GM12878 (cell line): ENCODE measurements at regions not wholly inside any gene's neighbourhood (a gene's known extent, or its start where the extent isn't known, plus 50 kb on each side); places are given as distances from the start of the nearest gene placed in this dataset.

Experiments
- ATAC-seq: fragments of 200-7000 bp; cut with Tn5 transposase; 3 replicates; pipeline ENCODE4 v1.9.1; 2020; ENCODE audit warnings: mild to moderate bottlenecking, moderate library complexity
- BruUV-seq: library from RNA; stranded (reverse); fragments of 400-500 nt; replicated peaks from 2 replicates; lab custom pipeline; 2021; lab: Mats Ljungman, UMichigan
- CTCF ChIA-PET: fragments of 300-600 bp; sonication (Branson Sonifier 250); formaldehyde crosslinking; extraction: SDS; loops from one replicate; lab custom pipeline; 2021; ENCODE audit warnings: inconsistent platforms; lab: Yijun Ruan, JAX
- POLR2A ChIA-PET: fragments of 350-600 bp; formaldehyde crosslinking; extraction: SDS; loops from one replicate; lab custom pipeline; 2021; ENCODE audit warnings: inconsistent platforms; lab: Charles Lee
- RAD21 ChIA-PET: fragments of 300-600 bp; sonication (Branson Sonifier 250); formaldehyde crosslinking; loops from one replicate; lab custom pipeline; 2023; ENCODE audit warnings: antibody characterized with exemption; ENCODE audit not compliant: unreplicated experiment; lab: Charles Lee
- SMC1A ChIA-PET: fragments of 300-600 bp; sonication (Branson Sonifier 250); formaldehyde crosslinking; loops from one replicate; lab custom pipeline; 2023; ENCODE audit not compliant: unreplicated experiment, uncharacterized antibody; lab: Charles Lee
- DNase-seq: peaks from one replicate; pipeline ENCODE4 v3.0.0-alpha.2; 2011; ENCODE audit warnings: low read depth, low spot score
- FAIRE-seq: peaks from 3 replicates; lab custom pipeline; 2011; peaks lifted over from hg19 to GRCh38; lab: Jason Lieb, UNC
- H2AFZ ChIP-seq: 2 replicates; pipeline ENCODE4 v1.6.0; 2011; ENCODE audit warnings: low read depth, low read length, control low read depth; ENCODE audit not compliant: control insufficient read depth
- H3K27ac ChIP-seq: 2 replicates; pipeline ENCODE4 v1.5.1; 2011; ENCODE audit warnings: control low read depth; ENCODE audit not compliant: control insufficient read depth, insufficient read depth
- H3K27me3 ChIP-seq, 2 experiments: replicated peaks in 1 of 2; 2 replicates each; pipeline versions ENCODE4 v1.6.0 to v1.6.1; 2011; ENCODE audit warnings: low read length in 1 of 2; ENCODE audit not compliant: control insufficient read depth in 2 of 2, insufficient read depth in 2 of 2
- H3K36me3 ChIP-seq, 2 experiments: 2 replicates each; pipeline ENCODE4 v1.5.1; 2011; ENCODE audit warnings: low read length in 1 of 2; ENCODE audit not compliant: control insufficient read depth in 2 of 2, insufficient read depth in 2 of 2
- H3K4me1 ChIP-seq: 2 replicates; pipeline ENCODE4 v1.6.1; 2011; ENCODE audit warnings: mild to moderate bottlenecking, low read length, moderate library complexity, mixed read lengths; ENCODE audit not compliant: control insufficient read depth, insufficient read depth
- H3K4me2 ChIP-seq: 2 replicates; pipeline ENCODE4 v1.6.0; 2011; ENCODE audit warnings: control low read depth; ENCODE audit not compliant: control insufficient read depth, insufficient read depth
- H3K4me3 ChIP-seq: fragments of 200-600 bp; sonication (generic); 2 replicates; pipeline ENCODE4 v1.5.1; 2016
- H3K79me2 ChIP-seq: 2 replicates; pipeline ENCODE4 v1.6.0; 2011; ENCODE audit warnings: low read length; ENCODE audit not compliant: control insufficient read depth, insufficient read depth
- H3K9ac ChIP-seq: 2 replicates; pipeline ENCODE4 v1.8.0; 2011; ENCODE audit warnings: low read length, control low read depth, mixed read lengths; ENCODE audit not compliant: control insufficient read depth, insufficient read depth
- H3K9me3 ChIP-seq: replicated peaks from 3 replicates; pipeline ENCODE4 v1.5.1; 2011; ENCODE audit warnings: mild to moderate bottlenecking, low read length; ENCODE audit not compliant: control insufficient read depth, insufficient read depth
- H4K20me1 ChIP-seq: 2 replicates; pipeline ENCODE4 v1.6.0; 2011; ENCODE audit not compliant: control insufficient read depth, insufficient read depth
- BMI1 ChIP-seq: fragments of 450-650 bp; IDR thresholded peaks from 2 replicates; pipeline ENCODE4 v1.6.1; 2016; ENCODE audit warnings: mild to moderate bottlenecking, moderate library complexity, borderline replicate concordance
- CBX5 ChIP-seq: sonication (generic); IDR thresholded peaks from 2 replicates; pipeline ENCODE4 v1.6.1; 2016; ENCODE audit warnings: low read depth, moderate library complexity, mild to moderate bottlenecking, inconsistent platforms
- IRF4 ChIP-seq: IDR thresholded peaks from 2 replicates; pipeline ENCODE4 v1.6.1; 2011; ENCODE audit warnings: low read depth, low read length
- LARP7 ChIP-seq: fragments of 450-650 bp; IDR thresholded peaks from 2 replicates; pipeline ENCODE4 v1.6.1; 2017; ENCODE audit warnings: mild to moderate bottlenecking
- NFXL1 ChIP-seq: fragments of 450-650 bp; IDR thresholded peaks from 2 replicates; pipeline ENCODE4 v1.6.1; 2017; ENCODE audit warnings: antibody characterized with exemption, mild to moderate bottlenecking, borderline replicate concordance
- RAD21 ChIP-seq: IDR thresholded peaks from 2 replicates; pipeline ENCODE4 v1.6.1; 2011; ENCODE audit warnings: mild to moderate bottlenecking, low read depth, low read length, moderate library complexity; ENCODE audit not compliant: insufficient read depth
- RBBP5 ChIP-seq: fragments of 200-600 bp; sonication (generic); conservative IDR thresholded peaks from 2 replicates; pipeline ENCODE4 v1.6.1; 2016
- TCF12 ChIP-seq: IDR thresholded peaks from 2 replicates; pipeline ENCODE4 v1.6.1; 2011; ENCODE audit warnings: low read depth, mild to moderate bottlenecking, low read length
- WGBS: methylation state at CpG from one replicate; pipeline ENCODE4 v1.1.6; 2016; ENCODE audit warnings: low lambda C conversion rate; ENCODE audit not compliant: insufficient replicate concordance, insufficient coverage; ENCODE audit errors: missing lambda C conversion rate; 5-methylcytosine and 5-hydroxymethylcytosine counted together
- in situ Hi-C: fragments of 300-500 bp; cut with MboI; formaldehyde crosslinking; loops from 9 replicates; pipeline ENCODE4 v1.14.3; 2018; ENCODE audit warnings: mixed read lengths
- intact Hi-C: fragments of 100-400 bp; cut with micrococcal nuclease; formaldehyde crosslinking; loops from one replicate; pipeline ENCODE4 v1.14.2; 2022; ENCODE audit not compliant: unreplicated experiment
- TF ChIP-seq, protein P1 (sequence below): fragments of 450-650 bp; IDR thresholded peaks from 2 replicates; pipeline ENCODE4 v1.6.1; 2017; ENCODE audit warnings: borderline replicate concordance
- TF ChIP-seq, protein P2 (sequence below): fragments of 450-650 bp; IDR thresholded peaks from 2 replicates; pipeline ENCODE4 v1.6.1; 2018; ENCODE audit warnings: borderline replicate concordance, mild to moderate bottlenecking; ENCODE audit not compliant: partially characterized antibody
- TF ChIP-seq, protein P3 (sequence below): fragments of 450-650 bp; IDR thresholded peaks from 2 replicates; pipeline ENCODE4 v1.6.1; 2016; ENCODE audit warnings: mild to moderate bottlenecking
- TF ChIP-seq, protein P4 (sequence below): fragments of 150-350 bp; IDR thresholded peaks from 2 replicates; pipeline ENCODE4 v1.6.1; 2014; ENCODE audit warnings: mild to moderate bottlenecking, low read depth, low read length

DNA sequence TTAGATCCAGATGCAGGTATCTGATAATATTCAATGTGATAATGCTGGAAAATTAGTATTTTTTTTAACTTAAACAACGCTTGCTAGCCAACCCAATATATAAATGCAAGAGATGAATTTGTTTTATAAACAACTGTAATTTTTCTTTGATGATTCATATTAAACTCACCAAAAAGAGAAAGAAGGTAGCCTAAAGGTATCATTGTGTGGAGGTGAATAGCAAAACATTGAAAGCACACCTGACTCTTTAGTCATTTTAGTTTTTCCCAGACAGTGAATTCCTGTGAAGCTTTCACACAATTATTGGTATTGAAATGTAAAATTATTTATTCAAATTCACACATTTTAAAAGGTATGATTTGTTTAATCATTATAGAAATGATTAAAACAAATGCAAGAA is 424.0 kb downstream of the NR4A2 start (continued):
- TF ChIP-seq, protein P1, sequence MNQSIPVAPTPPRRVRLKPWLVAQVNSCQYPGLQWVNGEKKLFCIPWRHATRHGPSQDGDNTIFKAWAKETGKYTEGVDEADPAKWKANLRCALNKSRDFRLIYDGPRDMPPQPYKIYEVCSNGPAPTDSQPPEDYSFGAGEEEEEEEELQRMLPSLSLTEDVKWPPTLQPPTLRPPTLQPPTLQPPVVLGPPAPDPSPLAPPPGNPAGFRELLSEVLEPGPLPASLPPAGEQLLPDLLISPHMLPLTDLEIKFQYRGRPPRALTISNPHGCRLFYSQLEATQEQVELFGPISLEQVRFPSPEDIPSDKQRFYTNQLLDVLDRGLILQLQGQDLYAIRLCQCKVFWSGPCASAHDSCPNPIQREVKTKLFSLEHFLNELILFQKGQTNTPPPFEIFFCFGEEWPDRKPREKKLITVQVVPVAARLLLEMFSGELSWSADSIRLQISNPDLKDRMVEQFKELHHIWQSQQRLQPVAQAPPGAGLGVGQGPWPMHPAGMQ, result no peak
- TF ChIP-seq BMI1 (no peak), RAD21 (no peak)
- TF ChIP-seq, protein P2, sequence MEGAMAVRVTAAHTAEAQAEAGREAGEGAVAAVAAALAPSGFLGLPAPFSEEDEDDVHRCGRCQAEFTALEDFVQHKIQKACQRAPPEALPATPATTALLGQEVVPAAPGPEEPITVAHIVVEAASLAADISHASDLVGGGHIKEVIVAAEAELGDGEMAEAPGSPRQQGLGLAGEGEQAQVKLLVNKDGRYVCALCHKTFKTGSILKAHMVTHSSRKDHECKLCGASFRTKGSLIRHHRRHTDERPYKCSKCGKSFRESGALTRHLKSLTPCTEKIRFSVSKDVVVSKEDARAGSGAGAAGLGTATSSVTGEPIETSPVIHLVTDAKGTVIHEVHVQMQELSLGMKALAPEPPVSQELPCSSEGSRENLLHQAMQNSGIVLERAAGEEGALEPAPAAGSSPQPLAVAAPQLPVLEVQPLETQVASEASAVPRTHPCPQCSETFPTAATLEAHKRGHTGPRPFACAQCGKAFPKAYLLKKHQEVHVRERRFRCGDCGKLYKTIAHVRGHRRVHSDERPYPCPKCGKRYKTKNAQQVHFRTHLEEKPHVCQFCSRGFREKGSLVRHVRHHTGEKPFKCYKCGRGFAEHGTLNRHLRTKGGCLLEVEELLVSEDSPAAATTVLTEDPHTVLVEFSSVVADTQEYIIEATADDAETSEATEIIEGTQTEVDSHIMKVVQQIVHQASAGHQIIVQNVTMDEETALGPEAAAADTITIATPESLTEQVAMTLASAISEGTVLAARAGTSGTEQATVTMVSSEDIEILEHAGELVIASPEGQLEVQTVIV, result no peak

DNA sequence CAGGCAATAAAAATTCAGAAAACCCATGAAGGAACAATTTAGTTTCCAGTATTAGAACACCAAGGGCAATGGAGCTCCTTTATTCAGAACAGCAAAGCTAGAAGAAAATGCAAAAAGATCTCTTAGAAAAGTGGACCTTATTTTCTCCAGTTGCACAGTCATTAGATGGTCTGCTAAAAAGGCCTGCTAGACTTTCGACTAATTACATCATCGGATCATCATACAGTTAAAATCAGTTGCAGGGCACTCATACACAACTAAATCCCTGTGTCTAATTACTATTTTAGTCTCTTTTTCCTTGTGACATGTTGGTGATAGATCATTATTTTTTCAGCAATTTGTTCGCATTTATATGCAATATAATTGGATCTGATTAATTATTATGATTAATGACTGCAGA is 425.3 kb downstream of the NR4A2 start:
- ChIA-PET SMC1A (no interaction called here), CTCF (interaction anchor here (2.0 kb wide), 1 partner anchor 10 kb away, joined by 6 read pairs; no protein-coding TSS in a partner anchor)
- no peak overlapping the region for H3K4me2 ChIP-seq
- intact Hi-C loops, result no loop called here
- ATAC-seq (no peak), FAIRE-seq (no peak), DNase-seq (no peak)
- H3K27me3 ChIP-seq, result no peaks in the 10 kb centered on the region
- no peaks in the 10 kb centered on the region for H3K4me1 ChIP-seq
- no peaks in the 10 kb centered on the region for H3K36me3 ChIP-seq
- H4K20me1 ChIP-seq, result no peaks in the 10 kb centered on the region; the same call in 1 of the 2 replicates
- TF ChIP-seq LARP7 (no peak), CBX5 (no peak), RBBP5 (no peak), IRF4 (no peak), TCF12 (no peak), NFXL1 (no peak)
- TF ChIP-seq, protein P3, sequence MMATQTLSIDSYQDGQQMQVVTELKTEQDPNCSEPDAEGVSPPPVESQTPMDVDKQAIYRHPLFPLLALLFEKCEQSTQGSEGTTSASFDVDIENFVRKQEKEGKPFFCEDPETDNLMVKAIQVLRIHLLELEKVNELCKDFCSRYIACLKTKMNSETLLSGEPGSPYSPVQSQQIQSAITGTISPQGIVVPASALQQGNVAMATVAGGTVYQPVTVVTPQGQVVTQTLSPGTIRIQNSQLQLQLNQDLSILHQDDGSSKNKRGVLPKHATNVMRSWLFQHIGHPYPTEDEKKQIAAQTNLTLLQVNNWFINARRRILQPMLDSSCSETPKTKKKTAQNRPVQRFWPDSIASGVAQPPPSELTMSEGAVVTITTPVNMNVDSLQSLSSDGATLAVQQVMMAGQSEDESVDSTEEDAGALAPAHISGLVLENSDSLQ, result no peak
- TF ChIP-seq, protein P4, sequence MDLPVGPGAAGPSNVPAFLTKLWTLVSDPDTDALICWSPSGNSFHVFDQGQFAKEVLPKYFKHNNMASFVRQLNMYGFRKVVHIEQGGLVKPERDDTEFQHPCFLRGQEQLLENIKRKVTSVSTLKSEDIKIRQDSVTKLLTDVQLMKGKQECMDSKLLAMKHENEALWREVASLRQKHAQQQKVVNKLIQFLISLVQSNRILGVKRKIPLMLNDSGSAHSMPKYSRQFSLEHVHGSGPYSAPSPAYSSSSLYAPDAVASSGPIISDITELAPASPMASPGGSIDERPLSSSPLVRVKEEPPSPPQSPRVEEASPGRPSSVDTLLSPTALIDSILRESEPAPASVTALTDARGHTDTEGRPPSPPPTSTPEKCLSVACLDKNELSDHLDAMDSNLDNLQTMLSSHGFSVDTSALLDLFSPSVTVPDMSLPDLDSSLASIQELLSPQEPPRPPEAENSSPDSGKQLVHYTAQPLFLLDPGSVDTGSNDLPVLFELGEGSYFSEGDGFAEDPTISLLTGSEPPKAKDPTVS, result no peak
- TF ChIP-seq, all 136 proteins: peak for 0
- BruUV-seq, result no TSS peak
- no peak overlapping the region for H3K9ac ChIP-seq
- WGBS, result 39% methylated on average over 3 of the region's 3 CpGs
- no peak overlapping the region for H3K4me3 ChIP-seq
- RAD21 ChIA-PET, result interaction anchor here (1.0 to 1.3 kb wide), 4 partner anchors 10 to 91 kb away, joined by 3 to 5 read pairs (median 3); no protein-coding TSS in a partner anchor
- no peaks in the 10 kb centered on the region for H3K9me3 ChIP-seq
- H3K79me2 ChIP-seq, result no peaks in the 10 kb centered on the region
- H2AFZ ChIP-seq, result no peak overlapping the region
- in situ Hi-C loops, result no loop called here
- POLR2A ChIA-PET, result no interaction called here
- no peak overlapping the region for H3K27ac ChIP-seq
